ENCODE measurements at regions not wholly inside any gene's neighbourhood (a gene's known extent, or its start where the extent isn't known, plus 50 kb on each side); places are given as distances from the start of the nearest gene placed in this dataset.

GRCh38 chr13:82477436-82477835 lies 1404.8 kb downstream of the SLITRK1 start:
- Histone ChIP-seq H3K4me2 (ENCODE audit: control insufficient read depth, insufficient read depth) (no peak overlapping the region), H3K9me3 (replicated peaks; ENCODE audit: control insufficient read depth, insufficient read depth, low read length) (no peaks in the 10 kb centered on the region), H3K36me3 (ENCODE audit: control insufficient read depth in 2 of 2, insufficient read depth in 2 of 2, low read length in 1 of 2) (no peaks in the 10 kb centered on the region), H3K4me1 (ENCODE audit: control insufficient read depth, insufficient read depth, low read length) (no peaks in the 10 kb centered on the region), H4K20me1 (ENCODE audit: control insufficient read depth, insufficient read depth) (no peaks in the 10 kb centered on the region), H3K9ac (ENCODE audit: control insufficient read depth, insufficient read depth, low read length) (no peak overlapping the region), H3K27me3 (replicated peaks in 1 of 2; ENCODE audit: control insufficient read depth in 2 of 2, insufficient read depth in 2 of 2, low read length in 1 of 2) (no peaks in the 10 kb centered on the region), H3K79me2 (ENCODE audit: control insufficient read depth, insufficient read depth, low read length) (no peaks in the 10 kb centered on the region), H2AFZ (ENCODE audit: control insufficient read depth, low read depth, low read length) (no peak overlapping the region), H3K4me3 (no peak overlapping the region), H3K27ac (ENCODE audit: control insufficient read depth, insufficient read depth) (no peak overlapping the region)
- SMC1A ChIA-PET (ENCODE audit: uncharacterized antibody, unreplicated experiment) = no interaction called here
- no TSS peak for BruUV-seq (replicated peaks)
- no peak for DNase-seq (ENCODE audit: low read depth, low spot score)
- RAD21 ChIA-PET (ENCODE audit: unreplicated experiment) = no interaction called here
- in situ Hi-C loops (cut with MboI) (no loop called here), intact Hi-C loops (cut with micrococcal nuclease; ENCODE audit: unreplicated experiment) (no loop called here)
- POLR2A ChIA-PET = no interaction called here
- CTCF ChIA-PET = no interaction called here
- ATAC-seq = no peak
- no peak for TF ChIP-seq BHLHE40 (IDR thresholded peaks at IDR 0.05; ENCODE audit: borderline replicate concordance in 1 of 2, low read depth in 2 of 2, low read length in 1 of 2)
- TF ChIP-seq E4F1 (IDR thresholded peaks at IDR 0.05; ENCODE audit: borderline replicate concordance, partially characterized antibody) = no peak
- TF ChIP-seq NR2F1 (conservative IDR thresholded peaks at IDR 0.05) = no peak
- no peak for TF ChIP-seq HDAC6 (IDR thresholded peaks at IDR 0.05; ENCODE audit: unreplicated experiment)
- no peak for TF ChIP-seq GATAD2B (conservative IDR thresholded peaks at IDR 0.05; ENCODE audit: low read depth)
- TF ChIP-seq EP300 (IDR thresholded peaks at IDR 0.05; ENCODE audit: borderline replicate concordance in 1 of 2, control insufficient read depth in 1 of 2, low read depth in 2 of 2, low read length in 2 of 2) = no peak
- no peak for TF ChIP-seq POLR2A (IDR thresholded peaks at IDR 0.05; ENCODE audit: low read depth, low read length)
- TF ChIP-seq HSF1 (IDR thresholded peaks at IDR 0.05; ENCODE audit: low read depth, low read length) = no peak
- TF ChIP-seq NBN (IDR thresholded peaks at IDR 0.05) = no peak
- no peak for TF ChIP-seq BCL11A (IDR thresholded peaks at IDR 0.05; ENCODE audit: low read depth, low read length)
- TF ChIP-seq NFYA (IDR thresholded peaks at IDR 0.05; ENCODE audit: borderline replicate concordance, low read depth, low read length) = no peak
- TF ChIP-seq SMAD1 (IDR thresholded peaks at IDR 0.05; ENCODE audit: low read depth, partially characterized antibody) = no peak
- TF ChIP-seq USF2 (IDR thresholded peaks at IDR 0.05; ENCODE audit: borderline replicate concordance, low read depth, low read length) = no peak
- no peak for TF ChIP-seq HCFC1 (IDR thresholded peaks at IDR 0.05; ENCODE audit: low read length)
- whole genome bisulfite sequencing (ENCODE audit: insufficient coverage, insufficient replicate concordance, low lambda C conversion rate, missing lambda C conversion rate) = 40% methylated on average over 1 of the region's 1 CpG
- no peak for FAIRE-seq

All from GM12878 (cell line).